K562 (cell line): ENCODE measurements at regions not wholly inside any gene's neighbourhood (a gene's known extent, or its start where the extent isn't known, plus 50 kb on each side); places are given as distances from the start of the nearest gene placed in this dataset.

Source experiments
- CBX5 ChIP-seq: IDR thresholded peaks from 2 replicates; pipeline ENCODE4 v1.6.1; 2014; ENCODE audit warnings: low read depth, borderline replicate concordance
- E2F8 ChIP-seq: fragments of 450-650 bp; IDR thresholded peaks from 2 replicates; pipeline ENCODE4 v1.7.1; 2018; ENCODE audit warnings: mild to moderate bottlenecking, low read depth; ENCODE audit not compliant: partially characterized antibody
- ESRRB ChIP-seq: fragments of 250-450 bp; sonication (Bioruptor Pico); IDR thresholded peaks from 2 replicates; pipeline ENCODE4 v1.5.0; 2020; ENCODE audit warnings: mild to moderate bottlenecking, moderate library complexity, borderline replicate concordance
- FOSL1 ChIP-seq: fragments of 200-800 bp; sonication (Bioruptor generic); conservative IDR thresholded peaks from 2 replicates; pipeline ENCODE4 v1.6.1; 2016; ENCODE audit warnings: missing genetic modification characterization, missing compliant biosample characterization
- HNRNPH1 ChIP-seq: fragments of 200-400 bp; formaldehyde crosslinking; optimal IDR thresholded peaks from 2 replicates; pipeline ENCODE3; 2017; ENCODE audit warnings: low read depth, mild to moderate bottlenecking, low read length, moderate library complexity
- KDM1A ChIP-seq, 2 experiments: fragments of 450-650 bp; IDR thresholded peaks; 2 replicates each; pipeline ENCODE4 v1.6.1; 2016; ENCODE audit warnings: mild to moderate bottlenecking in 2 of 2
- STAT5A ChIP-seq: IDR thresholded peaks from 2 replicates; pipeline ENCODE4 v1.6.1; 2012; ENCODE audit warnings: low read length, inconsistent platforms, borderline replicate concordance
- TSC22D4 ChIP-seq: fragments of 450-650 bp; IDR thresholded peaks from 2 replicates; pipeline ENCODE4 v1.6.1; 2016; ENCODE audit warnings: missing genetic modification characterization, missing biosample characterization, control low read depth
- ZNF23 ChIP-seq: fragments of 250-450 bp; sonication (Bioruptor Pico); IDR thresholded peaks from 2 replicates; pipeline ENCODE4 v1.4.0; 2020; ENCODE audit warnings: mild to moderate bottlenecking
- ZNF316 ChIP-seq: fragments of 450-650 bp; IDR thresholded peaks from 2 replicates; pipeline ENCODE4 v1.6.1; 2016

GRCh38 chr18:28269750-28270149, 92.8 kb upstream of the CDH2 start (continued):
- TF ChIP-seq E2F8 = no peak
- no peak for TF ChIP-seq TSC22D4 (tag)
- TF ChIP-seq ESRRB = no peak
- TF ChIP-seq STAT5A = no peak
- no peak for TF ChIP-seq ZNF316
- TF ChIP-seq ZNF23 (CRISPR knock-in tag) = no peak
- no peak for TF ChIP-seq KDM1A (IDR thresholded peaks at IDR 0.05)
- no peak for TF ChIP-seq HNRNPH1
- no peak for TF ChIP-seq FOSL1 (tag)
- no peak for TF ChIP-seq CBX5
